ENCODE measurements at regions not wholly inside any gene's neighbourhood (a gene's known extent, or its start where the extent isn't known, plus 50 kb on each side); places are given as distances from the start of the nearest gene placed in this dataset.

DNA sequence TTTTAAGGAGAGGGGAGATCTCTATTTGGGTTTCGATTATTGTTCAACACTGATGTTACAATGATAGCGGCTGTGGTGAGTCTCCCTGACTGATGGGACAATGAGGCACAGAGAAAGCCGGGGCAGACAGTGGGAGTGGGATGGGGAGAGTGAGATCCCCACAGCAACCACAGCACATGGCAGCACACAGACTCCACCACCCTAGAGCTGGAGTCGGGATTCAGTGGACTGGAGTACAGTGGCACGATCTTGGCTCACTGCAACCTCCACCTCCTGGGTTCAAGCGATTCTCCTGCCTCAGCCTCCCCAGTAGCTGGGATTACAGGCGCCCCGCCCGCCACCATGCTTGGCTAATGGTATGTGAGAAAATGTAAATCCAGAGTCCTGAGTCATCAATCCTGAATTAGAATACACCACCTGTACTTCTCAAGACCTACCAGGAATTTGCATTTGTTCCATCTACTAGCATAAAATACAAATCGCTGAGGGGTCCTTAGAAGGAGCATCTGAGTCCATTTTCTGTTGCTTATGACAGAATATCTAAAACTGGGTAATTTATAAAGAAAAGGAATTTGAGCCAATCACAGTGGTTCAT lies 125.8 kb downstream of the TOMM20 start:
- Histone ChIP-seq H3K79me2 (ENCODE audit: insufficient read depth, low read length) (no peaks in the 10 kb centered on the region), H3K27ac (ENCODE audit: low read depth, low read length, poor library complexity, severe bottlenecking) (no peak overlapping the region), H3K27me3 (ENCODE audit: insufficient read depth, low read length) (no peaks in the 10 kb centered on the region), H3K4me1 (ENCODE audit: insufficient read depth, low read length, severe bottlenecking) (peaks cover 13% of the 10 kb centered on the region), H3K9me2 (ENCODE audit: low read depth, low read length) (no peaks in the 10 kb centered on the region), H3K9ac (ENCODE audit: low read length) (no peak overlapping the region), H2AFZ (ENCODE audit: low read length) (no peak overlapping the region), H3F3A (ENCODE audit: insufficient read depth, low read length) (no peaks in the 10 kb centered on the region), H3K4me3 (ENCODE audit: low read depth, low read length, poor library complexity, severe bottlenecking) (no peak overlapping the region), H3K36me3 (ENCODE audit: insufficient read depth, low read length) (no peaks in the 10 kb centered on the region), H3K9me3 (ENCODE audit: low read length) (peaks cover under 1% of the 10 kb centered on the region; the same call in 1 of the 2 replicates), H4K20me1 (ENCODE audit: insufficient read depth, low read length) (no peaks in the 10 kb centered on the region), H3K4me2 (ENCODE audit: low read length) (no peak overlapping the region)
- no peak for TF ChIP-seq EZH2 (IDR thresholded peaks at IDR 0.05; ENCODE audit: borderline replicate concordance, low read length)
- TF ChIP-seq, protein P1, sequence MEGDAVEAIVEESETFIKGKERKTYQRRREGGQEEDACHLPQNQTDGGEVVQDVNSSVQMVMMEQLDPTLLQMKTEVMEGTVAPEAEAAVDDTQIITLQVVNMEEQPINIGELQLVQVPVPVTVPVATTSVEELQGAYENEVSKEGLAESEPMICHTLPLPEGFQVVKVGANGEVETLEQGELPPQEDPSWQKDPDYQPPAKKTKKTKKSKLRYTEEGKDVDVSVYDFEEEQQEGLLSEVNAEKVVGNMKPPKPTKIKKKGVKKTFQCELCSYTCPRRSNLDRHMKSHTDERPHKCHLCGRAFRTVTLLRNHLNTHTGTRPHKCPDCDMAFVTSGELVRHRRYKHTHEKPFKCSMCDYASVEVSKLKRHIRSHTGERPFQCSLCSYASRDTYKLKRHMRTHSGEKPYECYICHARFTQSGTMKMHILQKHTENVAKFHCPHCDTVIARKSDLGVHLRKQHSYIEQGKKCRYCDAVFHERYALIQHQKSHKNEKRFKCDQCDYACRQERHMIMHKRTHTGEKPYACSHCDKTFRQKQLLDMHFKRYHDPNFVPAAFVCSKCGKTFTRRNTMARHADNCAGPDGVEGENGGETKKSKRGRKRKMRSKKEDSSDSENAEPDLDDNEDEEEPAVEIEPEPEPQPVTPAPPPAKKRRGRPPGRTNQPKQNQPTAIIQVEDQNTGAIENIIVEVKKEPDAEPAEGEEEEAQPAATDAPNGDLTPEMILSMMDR (IDR thresholded peaks at IDR 0.05; ENCODE audit: low read length): no peak

DNA sequence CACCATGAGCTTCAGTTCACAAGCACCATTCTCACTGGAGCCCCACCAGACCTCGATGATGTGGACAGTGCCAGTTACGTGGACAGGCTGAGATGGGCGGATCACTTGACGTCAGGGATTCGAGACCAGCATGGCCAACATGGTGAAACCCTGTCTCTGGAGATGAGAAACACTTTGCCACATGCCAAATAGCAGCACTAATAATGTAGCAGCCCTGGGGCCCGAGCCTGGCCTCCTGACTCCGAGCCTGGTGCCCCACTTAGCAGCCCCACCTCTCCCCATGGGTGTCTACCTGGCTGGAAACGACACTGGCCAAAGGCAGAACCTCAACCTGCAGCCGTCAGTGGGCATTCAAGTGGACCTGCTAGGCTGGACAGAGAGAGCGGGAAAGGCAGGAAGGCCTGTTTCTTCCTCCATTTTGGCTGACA lies 129.1 kb downstream of the TOMM20 start:
- no peak overlapping the region for H3K27ac ChIP-seq (ENCODE audit: low read depth, low read length, poor library complexity, severe bottlenecking)
- no peaks in the 10 kb centered on the region for H3K36me3 ChIP-seq (ENCODE audit: insufficient read depth, low read length)
- H3F3A ChIP-seq (ENCODE audit: insufficient read depth, low read length): no peaks in the 10 kb centered on the region
- TF ChIP-seq EZH2 (IDR thresholded peaks at IDR 0.05; ENCODE audit: borderline replicate concordance, low read length): no peak
- TF ChIP-seq, protein P1 (IDR thresholded peaks at IDR 0.05; ENCODE audit: low read length): no peak
- no peak overlapping the region for H2AFZ ChIP-seq (ENCODE audit: low read length)
- no peak overlapping the region for H3K9ac ChIP-seq (ENCODE audit: low read length)
- no peaks in the 10 kb centered on the region for H3K9me3 ChIP-seq (ENCODE audit: low read length)
- H3K4me1 ChIP-seq (ENCODE audit: insufficient read depth, low read length, severe bottlenecking): peaks cover 5% of the 10 kb centered on the region
- H3K9me2 ChIP-seq (ENCODE audit: low read depth, low read length): no peaks in the 10 kb centered on the region
- H3K4me2 ChIP-seq (ENCODE audit: low read length): no peak overlapping the region
- no peaks in the 10 kb centered on the region for H3K27me3 ChIP-seq (ENCODE audit: insufficient read depth, low read length)
- H3K4me3 ChIP-seq (ENCODE audit: low read depth, low read length, poor library complexity, severe bottlenecking): no peak overlapping the region
- no peaks in the 10 kb centered on the region for H4K20me1 ChIP-seq (ENCODE audit: insufficient read depth, low read length)
- no peaks in the 10 kb centered on the region for H3K79me2 ChIP-seq (ENCODE audit: insufficient read depth, low read length)

DNA sequence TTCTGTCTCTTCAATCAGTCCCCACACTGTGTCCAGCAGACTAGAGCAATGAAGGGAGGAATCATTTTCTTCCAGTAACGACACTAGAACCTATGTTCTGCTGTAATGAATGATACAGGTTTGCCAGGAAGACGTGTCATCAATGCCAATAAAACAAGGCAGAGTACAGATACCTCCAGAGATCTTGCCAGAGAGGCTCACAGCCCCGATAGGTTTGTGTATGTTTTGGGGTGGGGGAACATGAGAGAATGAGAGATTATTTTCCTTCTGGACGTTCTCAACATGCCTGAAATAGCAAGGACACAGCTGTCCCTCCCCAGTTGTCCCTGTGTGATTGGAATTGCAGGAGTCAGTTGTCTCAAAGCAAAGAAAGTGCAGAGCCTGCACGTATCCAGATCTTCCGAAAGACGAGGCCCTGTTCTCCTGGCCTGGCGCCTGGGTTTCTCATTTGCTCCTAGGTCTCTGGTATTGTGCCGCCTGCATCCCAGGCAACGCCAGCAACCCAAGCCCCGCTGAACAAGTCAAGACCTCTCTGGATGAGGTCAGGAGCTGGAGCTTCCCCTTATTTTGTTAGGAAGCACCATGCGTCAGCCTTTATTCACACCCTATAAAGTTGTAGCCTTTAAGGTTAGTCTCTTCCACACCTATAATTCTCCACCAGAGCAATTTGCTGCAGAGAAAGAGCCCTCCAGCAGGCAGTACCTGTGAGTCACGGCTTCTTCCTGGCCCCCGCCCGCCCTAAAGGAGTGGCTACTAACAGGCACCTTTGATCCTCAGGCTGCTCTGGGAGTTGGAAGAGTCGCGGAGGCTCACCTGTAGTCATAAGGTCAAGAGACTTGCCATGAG lies 130.5 kb downstream of the TOMM20 start:
- Histone ChIP-seq H3K9me2 (ENCODE audit: low read depth, low read length) (no peaks in the 10 kb centered on the region), H3K4me1 (ENCODE audit: insufficient read depth, low read length, severe bottlenecking) (no peaks in the 10 kb centered on the region), H4K20me1 (ENCODE audit: insufficient read depth, low read length) (no peaks in the 10 kb centered on the region), H3K4me2 (ENCODE audit: low read length) (no peak overlapping the region), H3K27me3 (ENCODE audit: insufficient read depth, low read length) (no peaks in the 10 kb centered on the region), H3K4me3 (ENCODE audit: low read depth, low read length, poor library complexity, severe bottlenecking) (no peak overlapping the region), H3K36me3 (ENCODE audit: insufficient read depth, low read length) (no peaks in the 10 kb centered on the region), H3K27ac (ENCODE audit: low read depth, low read length, poor library complexity, severe bottlenecking) (no peak overlapping the region), H3F3A (ENCODE audit: insufficient read depth, low read length) (no peaks in the 10 kb centered on the region), H3K79me2 (ENCODE audit: insufficient read depth, low read length) (no peaks in the 10 kb centered on the region), H2AFZ (ENCODE audit: low read length) (no peak overlapping the region), H3K9ac (ENCODE audit: low read length) (no peak overlapping the region), H3K9me3 (ENCODE audit: low read length) (no peaks in the 10 kb centered on the region)
- TF ChIP-seq, protein P1 (IDR thresholded peaks at IDR 0.05; ENCODE audit: low read length): no peak
- TF ChIP-seq EZH2 (IDR thresholded peaks at IDR 0.05; ENCODE audit: borderline replicate concordance, low read length): no peak
